ENCODE measurements at regions not wholly inside any gene's neighbourhood (a gene's known extent, or its start where the extent isn't known, plus 50 kb on each side); places are given as distances from the start of the nearest gene placed in this dataset.

GRCh38 chr2:150188800-150189199, 298.7 kb downstream of the RND3 start:
- TF ChIP-seq CTCF (IDR thresholded peaks at IDR 0.05 in 8 of 11, conservative IDR thresholded peaks at IDR 0.05 in 3 of 11) (no peak), POLR2A (IDR thresholded peaks at IDR 0.05) (no peak)

Data from spleen (tissue), 7 donors.